ENCODE measurements at regions not wholly inside any gene's neighbourhood (a gene's known extent, or its start where the extent isn't known, plus 50 kb on each side); places are given as distances from the start of the nearest gene placed in this dataset.

DNA sequence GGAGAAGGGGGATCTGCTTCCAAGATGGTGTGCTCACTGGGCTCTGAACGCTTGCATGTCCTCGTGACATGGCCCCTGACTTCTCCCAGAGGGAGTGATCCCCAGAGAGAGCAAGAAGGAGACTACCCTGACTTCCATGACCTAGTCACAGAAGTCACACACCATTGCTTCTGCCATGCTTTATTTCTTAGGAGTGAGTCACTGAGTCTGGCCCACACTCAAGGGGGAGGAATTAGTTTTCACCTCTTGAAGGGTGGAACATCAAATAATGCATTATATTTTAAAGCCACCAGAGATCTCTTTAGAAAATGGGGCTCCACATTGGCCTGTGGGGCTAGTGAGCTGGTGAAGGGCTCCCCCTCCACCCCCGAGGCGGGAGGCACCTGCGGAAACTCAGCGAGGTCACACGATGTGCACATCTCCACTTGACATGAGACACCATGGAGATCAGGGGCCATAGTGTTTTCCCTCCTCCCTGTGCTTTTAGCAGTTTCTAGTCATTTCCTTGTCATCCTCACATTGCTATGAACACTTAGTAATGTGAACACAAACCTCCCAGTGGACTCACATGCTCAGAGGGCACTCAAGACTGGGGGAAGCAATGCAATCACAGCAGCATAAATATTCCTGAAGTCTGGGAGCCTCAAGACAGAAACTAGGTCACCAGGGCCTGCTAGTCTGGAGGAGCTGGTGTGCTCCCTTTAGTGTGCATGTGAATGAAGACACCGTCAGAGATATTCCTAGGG is 87.4 kb upstream of the FZD10 start:
- no peak for DNase-seq (ENCODE audit: low read depth in 2 of 2)

DNA sequence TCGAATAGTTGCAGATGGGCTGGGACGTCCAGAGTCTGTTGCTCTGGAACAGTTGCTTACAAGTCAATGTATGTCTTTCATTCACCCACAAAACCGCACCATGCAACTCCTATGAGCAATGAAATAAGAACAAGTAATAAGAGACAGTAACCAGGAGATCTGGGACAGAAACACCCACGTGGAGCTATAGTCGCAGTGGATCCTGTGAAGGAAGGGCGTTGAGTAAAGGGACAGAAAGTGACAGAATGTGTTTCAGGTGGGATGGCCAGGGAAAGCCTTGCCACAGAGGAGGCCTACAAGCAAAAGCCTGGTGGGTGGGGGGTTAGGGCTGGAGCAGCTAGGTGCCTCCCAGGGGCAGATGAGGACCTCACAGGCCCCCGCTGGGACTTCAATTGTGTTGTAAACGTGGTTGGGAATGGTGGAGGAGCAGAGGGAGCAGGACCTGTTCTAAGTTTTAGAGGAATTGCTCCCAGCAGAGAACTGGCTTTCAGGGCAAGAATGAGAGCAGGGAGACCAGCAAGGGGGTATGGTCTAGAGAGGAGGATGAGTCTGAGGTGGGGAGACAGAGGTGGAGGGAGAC is 86.7 kb upstream of the FZD10 start:
- no peak for DNase-seq (ENCODE audit: low read depth in 2 of 2)

DNA sequence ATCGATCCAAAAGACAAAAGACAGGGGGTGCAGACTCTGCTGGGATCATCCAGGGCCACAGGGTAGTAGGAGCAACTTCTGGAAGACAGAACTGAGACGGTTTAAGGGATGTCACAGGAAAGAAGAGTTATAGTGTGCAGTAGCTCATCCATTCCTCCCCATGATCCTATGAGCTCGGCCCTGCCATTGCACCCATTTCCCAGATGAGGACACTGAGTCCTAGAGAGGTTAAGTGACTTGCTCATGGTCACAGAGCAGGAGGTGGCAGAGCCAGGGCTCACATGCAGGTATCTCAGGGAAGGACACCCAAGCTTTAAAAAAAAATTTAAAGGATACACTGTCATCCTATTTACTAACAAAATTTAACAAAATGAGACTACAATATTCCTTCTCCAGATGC is 86.1 kb upstream of the FZD10 start:
- no peak for DNase-seq (ENCODE audit: low read depth in 2 of 2)

DNA sequence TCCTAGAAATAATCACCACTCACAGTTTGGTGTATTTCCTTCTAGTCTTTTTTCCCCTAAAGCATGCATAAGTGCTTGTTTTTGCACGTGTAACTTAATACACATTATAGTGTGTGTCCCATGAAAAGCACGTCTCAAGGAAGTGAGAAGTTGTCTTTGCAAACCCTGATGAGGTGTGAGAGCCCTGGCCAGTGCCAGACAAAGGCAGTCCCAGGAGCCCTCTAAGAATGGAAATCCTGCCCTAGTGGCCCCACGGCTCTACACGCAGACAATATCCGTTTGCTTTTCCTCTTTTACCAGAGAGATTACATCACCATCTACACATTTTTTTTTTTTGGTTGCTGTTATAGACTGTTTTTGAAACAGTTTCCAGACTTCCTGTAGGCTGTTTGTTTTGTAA is 85.5 kb upstream of the FZD10 start:
- no peak for DNase-seq (ENCODE audit: low read depth in 2 of 2)

DNA sequence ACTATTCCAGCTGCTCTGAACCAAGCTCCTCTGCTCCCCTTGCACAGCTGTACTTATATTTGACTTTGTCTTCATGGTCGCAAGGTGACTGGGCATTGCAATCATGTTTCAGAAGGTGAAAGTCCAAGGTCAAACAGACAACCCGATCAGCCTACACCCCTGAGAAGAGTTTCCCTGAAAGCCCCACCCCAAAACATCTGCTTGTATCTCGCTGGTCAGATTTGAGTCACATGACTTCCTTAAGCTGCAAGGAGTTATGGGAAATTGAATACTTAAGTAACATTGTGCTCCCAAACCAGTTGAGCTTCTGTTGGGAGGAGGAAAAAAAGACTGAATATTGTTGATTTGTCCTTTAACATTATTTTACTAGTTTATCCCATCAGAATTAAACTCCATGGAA is 83.4 kb upstream of the FZD10 start:
- no peak for DNase-seq (ENCODE audit: low read depth in 2 of 2)

DNA sequence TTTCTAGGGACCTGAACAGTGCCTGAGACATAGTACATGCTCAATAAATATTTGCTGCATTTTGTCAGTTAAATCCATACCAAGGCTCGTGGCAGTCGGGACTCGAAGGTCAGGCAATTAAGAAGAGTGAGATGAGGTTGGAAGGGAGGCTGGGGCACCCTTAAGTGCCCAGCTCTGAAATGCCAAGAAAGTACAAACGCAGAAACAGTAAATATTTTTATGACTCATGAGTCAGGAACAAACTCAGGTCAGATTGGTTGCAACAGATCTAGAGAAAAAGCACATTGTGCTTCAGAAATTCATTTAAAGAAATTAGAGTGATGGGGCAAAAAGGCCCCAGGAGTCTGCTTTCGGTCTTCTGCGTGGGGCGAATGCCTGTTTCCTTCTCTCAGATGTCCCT is 83.0 kb upstream of the FZD10 start:
- no peak for DNase-seq (ENCODE audit: low read depth in 2 of 2)

DNA sequence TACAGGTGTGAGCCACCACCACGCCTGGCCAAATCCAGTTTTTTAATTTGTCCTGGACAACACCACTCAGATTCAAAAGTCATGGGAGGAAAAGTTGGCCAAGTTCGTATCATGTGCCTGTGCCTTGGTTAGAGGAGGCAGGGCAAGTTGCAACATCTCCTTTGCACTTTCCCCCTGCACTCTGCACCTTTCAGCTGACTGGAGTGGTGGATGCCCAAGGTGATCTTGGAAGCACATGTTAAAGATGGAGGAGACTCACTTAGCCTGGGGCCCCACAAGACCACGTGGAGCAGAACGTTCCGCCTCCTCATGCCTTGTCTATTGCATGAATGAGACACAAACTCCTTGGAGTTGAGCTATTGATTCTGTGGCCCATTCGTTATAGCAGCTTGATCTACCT is 82.1 kb upstream of the FZD10 start:
- DNase-seq (ENCODE audit: low read depth in 2 of 2): no peak

DNA sequence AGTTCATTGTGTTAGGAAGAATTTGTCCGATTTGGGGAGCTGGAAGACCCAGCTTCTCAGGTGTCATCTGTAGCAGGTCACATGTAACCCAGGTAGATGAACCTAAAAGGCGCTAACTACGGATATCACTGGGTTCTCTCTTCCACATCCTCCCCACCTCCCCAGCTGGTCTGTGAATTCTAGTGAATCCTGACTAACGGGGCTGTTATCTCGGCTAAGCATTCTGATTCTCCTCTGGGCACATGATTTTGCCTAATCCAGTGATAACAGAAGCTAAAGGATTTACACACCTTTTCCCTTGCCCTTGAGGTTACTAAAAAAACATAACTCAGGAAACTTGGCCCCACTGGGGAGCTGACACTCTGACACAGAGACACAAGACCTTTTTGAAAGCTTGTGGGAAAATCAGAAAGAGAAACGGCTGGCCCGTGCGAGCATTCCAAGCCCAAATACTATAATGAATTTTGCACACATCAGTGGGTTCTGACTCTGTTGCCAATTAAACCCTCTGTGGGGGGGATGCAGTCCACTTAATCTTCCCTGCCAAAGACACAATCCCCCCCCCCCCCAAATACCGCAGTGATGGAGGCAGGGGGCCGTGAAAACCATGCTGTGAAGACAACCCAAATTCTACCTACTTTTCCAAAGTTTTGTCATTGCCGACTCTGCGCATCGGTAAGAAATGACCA is 81.0 kb upstream of the FZD10 start:
- no peak for DNase-seq (ENCODE audit: low read depth in 2 of 2)

DNA sequence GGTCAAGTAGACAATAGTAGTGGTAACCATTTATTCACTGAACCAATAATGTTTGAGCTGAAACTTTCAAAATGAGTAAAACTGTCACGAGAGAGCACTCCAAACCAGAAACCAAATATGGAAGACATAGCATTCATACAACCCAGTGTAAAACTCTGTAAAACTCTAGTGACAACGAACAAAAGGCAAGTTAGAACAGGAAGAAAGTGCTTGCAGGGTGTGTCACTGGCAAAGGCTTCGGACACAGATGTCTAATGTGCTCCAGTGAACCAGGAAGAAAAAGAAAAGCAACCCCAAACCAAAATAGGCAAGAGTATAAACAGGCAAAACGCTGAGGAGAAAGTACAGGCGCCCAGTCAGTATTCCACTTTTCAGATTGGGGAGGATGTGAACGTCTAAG is 79.3 kb upstream of the FZD10 start:
- no peak for DNase-seq (ENCODE audit: low read depth in 2 of 2)

DNA sequence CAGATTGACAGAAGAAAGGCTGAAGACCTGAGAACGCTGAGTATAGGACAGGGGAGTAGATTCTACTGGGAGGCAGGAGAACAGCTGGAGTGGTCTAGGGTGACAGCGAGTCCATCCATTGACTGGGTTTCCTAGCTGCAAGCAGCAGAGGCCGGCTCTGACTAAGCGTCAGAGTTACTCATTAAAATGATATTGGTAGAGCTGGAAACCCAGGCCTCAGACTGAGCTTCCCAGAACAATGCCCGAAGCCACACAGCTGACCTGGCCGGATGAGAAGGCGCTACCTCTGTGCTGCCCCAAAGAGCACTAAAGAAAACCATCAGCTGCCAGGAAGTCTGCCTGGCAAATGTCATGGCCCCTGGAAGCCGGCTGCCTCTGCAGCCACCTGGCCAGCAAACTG is 78.5 kb upstream of the FZD10 start:
- no peak for DNase-seq (ENCODE audit: low read depth in 2 of 2)

DNA sequence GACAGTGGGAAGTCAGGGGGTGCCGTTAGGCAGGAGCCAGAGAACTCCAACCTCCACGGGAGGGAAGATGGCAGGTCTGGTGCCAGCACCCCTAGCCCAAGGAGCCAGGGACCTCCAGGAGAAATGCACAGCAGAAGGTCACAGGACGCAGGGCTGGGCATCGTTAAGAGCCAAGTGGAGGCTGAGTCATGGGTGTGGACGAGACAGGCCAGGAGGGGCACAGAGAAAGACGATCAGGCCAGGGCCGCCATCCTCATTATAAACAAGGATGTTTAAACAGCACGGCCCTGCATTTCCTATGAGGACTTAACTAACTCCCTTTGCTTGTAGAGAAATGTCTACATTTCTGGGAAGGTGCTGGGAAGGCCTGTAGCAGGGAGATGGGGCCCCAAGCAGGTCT is 77.9 kb upstream of the FZD10 start:
- no peak for DNase-seq (ENCODE audit: low read depth in 2 of 2)

DNA sequence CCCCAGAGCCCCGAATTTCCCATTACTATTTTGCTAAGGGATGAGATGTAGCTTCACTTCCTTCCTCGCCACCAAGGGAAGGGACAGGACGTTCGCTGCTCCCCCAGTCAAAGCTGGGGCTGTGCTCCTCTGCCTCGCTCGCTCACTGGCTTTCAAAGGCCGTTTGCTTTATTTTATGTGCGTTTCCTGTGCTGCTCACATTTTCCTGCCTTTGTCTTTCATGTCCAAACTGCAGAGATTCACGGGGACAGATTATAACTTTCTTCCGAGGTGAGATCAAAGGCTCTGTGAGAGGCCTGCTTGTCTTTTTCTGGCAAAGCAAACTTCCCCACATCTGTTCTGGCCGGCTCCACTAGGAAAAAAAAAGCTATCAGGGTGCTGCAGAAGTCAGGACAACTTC is 76.0 kb upstream of the FZD10 start:
- no peak for DNase-seq (ENCODE audit: low read depth in 2 of 2)

DNA sequence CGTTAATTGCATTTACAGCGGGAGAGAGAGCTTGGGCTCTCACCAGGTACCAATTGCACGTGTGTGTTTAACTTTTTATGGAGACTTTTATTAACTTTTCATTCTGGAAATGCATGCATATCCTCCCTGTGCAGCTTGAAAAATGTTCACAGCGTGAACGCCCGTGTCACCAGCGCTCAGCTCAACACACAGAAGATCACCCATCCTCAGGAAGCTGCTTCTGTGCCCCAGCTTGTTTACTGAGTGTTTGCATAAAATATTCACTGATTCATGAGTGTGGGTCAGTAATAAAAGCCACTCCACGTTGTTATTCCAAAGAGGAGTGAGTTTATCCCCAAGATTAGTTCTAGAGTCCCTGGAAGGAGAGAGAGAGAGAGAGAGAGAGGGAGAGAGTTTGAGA is 75.5 kb upstream of the FZD10 start:
- DNase-seq (ENCODE audit: low read depth in 2 of 2): no peak

DNA sequence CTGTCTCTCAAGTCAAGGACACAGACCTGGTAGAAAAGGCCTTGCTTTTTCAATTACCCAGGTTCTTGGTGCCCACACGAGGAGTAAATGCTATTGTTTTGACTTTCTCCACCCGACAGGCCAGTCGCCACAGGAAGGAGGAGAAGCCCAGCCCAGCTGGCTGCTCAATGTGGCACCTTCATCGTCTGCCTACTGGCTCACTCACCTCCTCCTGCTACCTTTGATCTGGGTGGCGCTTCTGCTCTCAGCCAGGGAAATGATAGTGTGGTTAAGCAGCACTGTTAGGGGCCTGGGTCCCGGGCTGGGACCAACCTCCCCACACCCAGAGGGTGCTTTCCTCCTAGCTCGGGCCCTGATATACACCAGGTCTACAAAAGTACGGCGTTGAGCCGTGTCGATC is 75.0 kb upstream of the FZD10 start:
- DNase-seq (ENCODE audit: low read depth in 2 of 2): no peak

DNA sequence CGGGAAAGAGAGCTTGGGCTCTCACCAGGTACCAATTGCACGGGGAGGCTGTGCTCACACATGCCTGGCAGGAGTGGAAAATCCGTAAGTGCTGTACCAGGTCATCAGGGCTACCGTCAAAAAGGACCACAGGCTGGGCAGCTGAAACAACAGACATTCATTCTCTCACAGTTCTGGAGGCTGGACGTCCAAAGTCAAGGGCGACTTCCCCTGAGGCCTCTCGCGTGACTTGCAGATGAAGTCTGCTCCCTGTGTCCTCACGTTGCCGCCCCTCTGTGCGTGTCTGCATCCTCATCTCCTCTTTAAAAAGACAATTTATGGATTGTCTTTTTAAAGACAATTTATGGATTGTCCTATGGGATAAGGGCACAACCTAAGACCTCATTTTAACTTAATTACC is 73.8 kb upstream of the FZD10 start:
- no peak for DNase-seq (ENCODE audit: low read depth in 2 of 2)

DNA sequence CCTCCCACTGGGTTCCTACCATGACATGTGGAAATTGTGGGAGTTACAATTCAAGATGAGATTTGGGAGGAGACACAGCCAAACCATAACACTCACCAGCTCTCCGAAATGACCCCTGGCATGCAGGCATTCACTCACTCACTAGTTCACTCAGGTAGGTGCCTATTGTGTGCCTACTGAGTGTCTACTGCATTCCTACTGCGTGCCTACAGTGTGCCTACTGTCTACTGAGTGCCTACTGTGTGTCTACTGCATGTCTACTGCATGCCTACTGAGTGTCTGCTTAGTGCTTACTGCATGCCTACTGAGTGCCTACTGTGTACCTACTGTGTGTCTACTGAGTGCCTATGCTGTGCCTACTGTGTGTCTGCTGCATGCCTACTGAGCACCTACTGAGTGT is 71.7 kb upstream of the FZD10 start:
- no peak for DNase-seq (ENCODE audit: low read depth in 2 of 2)

DNA sequence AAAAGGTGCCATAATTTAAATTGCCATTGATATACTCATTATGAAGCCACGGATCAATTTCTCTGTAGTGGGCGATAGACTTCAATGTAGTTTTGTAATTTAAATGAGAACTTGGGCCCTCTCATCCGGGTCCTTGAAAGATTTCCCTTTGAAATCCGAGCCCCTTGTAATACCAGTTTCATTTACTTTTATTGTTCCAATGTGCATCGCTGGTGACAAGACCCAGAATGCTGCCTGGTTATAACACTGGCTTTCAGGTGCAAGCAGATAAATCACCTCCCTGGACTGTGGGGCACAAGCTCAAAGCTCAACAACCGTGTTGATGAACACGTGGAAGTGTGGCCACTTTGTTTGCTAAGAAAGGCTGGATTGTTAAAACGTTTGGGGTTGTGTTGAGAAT is 68.9 kb upstream of the FZD10 start:
- DNase-seq (ENCODE audit: low read depth in 2 of 2): no peak

DNA sequence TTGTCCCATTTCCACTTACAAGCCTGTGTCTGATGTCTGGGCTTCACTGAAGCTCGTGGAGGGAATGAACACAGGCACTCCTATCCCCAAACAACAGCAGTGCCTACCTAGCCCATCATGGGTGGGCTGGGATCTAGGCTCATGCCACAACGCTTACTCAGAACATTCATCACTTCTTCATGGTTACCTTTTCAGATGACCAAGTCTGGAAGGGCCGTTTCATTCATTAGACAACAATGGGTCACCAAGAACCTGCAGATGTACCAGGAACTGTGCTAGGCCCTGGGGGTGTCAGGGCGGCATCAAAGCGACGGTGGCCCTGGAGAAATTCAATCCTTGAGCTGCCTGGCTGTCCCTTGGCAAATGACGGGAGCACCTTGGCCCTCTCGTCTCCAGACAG is 64.9 kb upstream of the FZD10 start:
- DNase-seq (ENCODE audit: low read depth in 2 of 2): no peak

DNA sequence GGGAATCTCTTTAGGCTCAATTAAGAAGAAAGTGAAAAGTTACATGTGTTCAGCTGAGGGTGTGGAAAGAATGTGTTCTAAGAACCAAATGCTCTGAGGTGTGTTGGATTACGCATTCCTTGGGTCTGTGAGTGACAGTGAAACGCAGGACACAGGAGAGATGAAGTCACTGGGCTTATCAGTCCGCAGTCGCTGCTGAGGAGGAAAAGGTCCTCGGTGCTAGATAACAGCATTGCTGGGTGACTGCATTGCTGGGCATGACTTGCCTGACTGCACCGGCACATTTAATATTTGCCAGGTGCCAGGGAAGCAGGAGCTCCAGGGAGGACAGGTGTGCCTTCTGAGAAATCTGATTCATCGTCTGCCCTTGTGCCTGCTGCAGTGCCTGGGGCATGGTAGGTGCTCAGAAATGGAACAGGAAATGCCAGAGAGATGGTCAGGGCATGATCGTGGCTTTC is 64.4 kb upstream of the FZD10 start:
- no peak for DNase-seq (ENCODE audit: low read depth in 2 of 2)

DNA sequence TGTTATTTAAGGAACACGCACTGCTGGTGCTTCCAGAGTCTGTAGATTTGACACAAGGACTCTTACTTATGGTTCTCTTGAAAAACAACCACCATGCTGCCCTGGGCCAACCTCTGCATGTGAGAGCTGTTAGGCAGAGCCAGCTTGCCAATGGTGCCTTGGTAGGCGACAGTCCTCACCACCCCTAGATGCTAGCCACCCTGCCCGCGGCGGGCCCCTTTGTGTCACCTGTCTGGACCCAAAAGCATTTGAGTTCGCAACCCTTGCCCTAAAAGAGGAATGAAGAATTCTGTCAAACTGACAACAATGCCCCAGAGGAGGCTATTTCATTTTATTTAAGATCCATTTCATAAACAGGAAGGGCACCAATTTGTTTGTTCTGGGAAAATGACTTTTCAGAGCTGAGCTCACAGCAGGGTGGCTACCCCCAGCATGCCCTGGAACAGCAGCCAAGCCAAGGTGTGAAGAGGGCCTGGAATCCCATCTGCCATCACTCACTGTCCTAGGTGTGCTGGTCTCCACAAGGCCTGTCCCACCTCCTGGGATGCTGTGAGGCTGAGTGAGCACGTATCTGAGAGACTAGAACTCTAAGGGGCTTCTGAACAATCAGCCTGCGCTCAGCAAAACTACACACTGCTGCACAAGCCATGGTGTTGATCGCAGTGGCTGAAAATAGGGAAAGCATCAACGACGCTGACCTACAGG is 63.8 kb upstream of the FZD10 start:
- DNase-seq (ENCODE audit: low read depth in 2 of 2): no peak

DNA sequence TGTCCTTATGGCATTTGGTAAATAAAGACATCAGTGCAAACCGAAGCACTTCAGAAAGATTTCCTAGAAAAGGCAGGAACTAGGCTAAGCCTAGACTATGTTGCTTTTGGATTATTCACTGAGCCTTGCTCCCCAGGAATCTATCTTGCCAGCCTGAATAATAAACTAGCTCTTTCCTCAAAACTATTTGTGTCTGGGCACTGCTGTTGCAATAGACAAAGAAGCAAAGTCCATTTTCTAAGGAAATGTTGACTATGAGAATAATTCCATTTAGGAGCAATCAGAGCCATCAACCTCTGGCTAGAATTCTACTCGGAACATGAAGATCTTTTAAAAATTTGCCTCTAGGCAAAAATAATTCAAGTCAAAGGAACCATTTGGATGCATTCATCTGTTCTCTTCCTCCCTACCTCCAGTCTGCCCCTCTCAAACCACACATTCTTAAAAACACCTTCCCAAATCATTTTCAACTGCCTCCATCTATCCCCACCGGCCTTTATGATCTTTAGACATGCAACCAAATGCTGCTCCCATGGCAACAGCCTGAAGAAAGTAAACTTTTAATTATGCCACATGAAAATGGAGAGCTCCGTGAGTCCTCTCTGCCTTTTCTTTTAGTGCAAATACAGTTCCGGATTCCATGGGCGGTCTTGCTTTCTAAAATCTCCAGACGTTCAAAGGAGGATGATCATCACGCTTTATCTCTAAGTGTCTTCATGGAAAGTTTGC is 61.5 kb upstream of the FZD10 start:
- DNase-seq (ENCODE audit: low read depth in 2 of 2): no peak

DNA sequence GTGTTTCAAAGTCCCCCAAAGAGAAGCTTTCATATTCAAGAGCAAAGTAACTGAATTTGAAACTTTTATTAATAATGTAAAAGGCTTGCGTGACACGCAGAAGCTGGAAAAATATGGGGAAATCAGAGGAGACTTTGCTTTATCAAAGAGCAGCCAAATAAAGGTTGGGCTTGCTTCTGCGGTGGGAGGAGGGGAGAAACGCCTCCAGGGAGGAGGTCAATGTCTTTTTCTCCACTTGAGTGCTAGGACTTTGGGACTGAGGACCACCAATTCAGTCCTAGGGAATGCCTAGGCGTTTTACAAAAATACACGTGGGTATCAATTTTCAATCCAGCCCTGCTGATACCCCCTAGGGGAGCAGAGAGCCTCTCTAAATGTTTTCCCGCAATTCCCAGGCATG is 60.9 kb upstream of the FZD10 start:
- DNase-seq (ENCODE audit: low read depth in 2 of 2): no peak
